Ecto neural progenitor cell (in vitro differentiated cells): ENCODE measurements at regions not wholly inside any gene's neighbourhood (a gene's known extent, or its start where the extent isn't known, plus 50 kb on each side); places are given as distances from the start of the nearest gene placed in this dataset.

Experiments
- DNase-seq: peaks from one replicate; pipeline ENCODE4 v3.0.0-alpha.2; 2018; ENCODE audit warnings: low spot score

DNA sequence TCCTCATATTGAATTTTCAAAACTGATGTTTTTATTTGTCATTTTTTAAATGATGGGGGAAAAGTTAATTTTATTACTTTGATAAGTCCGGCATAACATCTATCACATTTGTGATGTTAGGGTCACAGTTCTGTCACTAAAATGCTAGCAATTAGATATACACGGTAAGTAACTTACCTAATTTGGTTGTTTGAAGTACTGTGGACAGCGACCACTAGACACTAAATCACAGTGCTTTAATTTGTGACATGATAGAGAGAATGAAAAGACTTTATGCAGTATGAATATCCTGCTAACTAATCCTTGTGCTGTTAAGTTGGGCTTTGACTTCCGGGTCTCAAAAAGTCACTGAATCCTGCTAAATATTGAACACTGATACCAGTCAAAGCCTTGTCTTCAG is 857.3 kb upstream of the KCND2 start:
- no peak for DNase-seq

GRCh38 chr7:119421657-119422056 is 851.3 kb upstream of the KCND2 start:
- DNase-seq = no peak

DNA sequence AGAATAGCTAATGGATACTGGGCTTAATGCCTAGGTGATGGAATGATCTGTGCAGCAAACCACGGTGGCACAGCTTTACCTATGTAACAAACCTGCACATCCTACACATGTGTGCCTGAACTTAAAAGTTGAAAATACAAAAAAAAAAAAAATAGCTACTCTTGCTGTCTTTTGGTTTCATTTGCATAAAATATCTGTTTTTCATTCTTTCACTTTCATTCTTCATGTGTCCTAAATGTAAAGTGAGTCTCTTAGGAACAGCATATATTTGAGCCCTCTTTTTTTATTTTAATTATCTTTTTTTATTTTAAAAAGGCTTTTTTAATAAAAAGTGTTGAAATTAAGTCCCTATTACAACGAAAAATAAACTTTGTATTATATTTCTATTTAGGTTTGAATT is 836.1 kb upstream of the KCND2 start:
- no peak for DNase-seq

- no peak for DNase-seq
Observed at GRCh38 chr7:119438315-119438714, 834.7 kb upstream of the KCND2 start.

GRCh38 chr7:119439192-119439591 is 833.8 kb upstream of the KCND2 start:
- DNase-seq = no peak

DNA sequence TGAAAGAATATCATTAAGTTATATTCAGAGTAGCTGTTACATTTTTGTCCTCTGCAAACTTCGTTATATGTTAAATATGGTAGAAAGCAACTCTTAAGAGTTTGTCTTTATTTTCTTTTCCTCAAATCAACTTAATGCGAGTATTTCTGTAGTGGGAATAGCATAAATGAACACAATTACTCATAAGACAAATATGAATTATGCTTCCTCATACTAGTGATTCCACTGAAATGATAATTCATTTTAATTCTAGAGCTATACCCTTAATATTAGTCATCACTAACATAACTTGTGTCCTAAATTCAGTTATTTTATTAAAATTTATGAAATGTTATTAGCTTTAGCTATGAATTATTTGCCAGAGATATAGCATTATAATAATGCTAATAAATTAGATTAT is 820.6 kb upstream of the KCND2 start:
- DNase-seq = no peak

DNA sequence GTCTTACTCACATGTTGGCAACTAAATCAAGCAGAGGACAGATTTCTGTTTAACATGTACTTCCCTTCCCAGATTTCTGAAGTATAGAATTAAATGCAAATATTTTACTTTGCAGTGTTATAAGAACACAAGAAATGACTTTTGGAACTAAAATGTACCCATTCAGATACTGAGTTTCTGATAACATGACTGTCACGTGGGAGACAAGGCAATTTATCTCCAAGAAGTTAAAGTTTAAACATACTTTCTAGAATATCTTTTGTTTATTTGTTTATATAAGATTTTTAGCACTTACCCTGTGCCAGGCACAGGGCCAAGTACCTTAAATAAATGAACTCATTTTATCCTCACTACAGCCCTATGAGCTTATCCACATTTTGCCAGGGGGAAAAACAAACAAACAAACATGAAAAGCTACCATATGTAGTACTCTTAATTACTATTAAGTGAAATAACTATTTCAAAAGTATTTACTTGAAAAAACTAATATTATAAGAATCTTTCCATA is 807.1 kb upstream of the KCND2 start:
- DNase-seq = no peak

DNA sequence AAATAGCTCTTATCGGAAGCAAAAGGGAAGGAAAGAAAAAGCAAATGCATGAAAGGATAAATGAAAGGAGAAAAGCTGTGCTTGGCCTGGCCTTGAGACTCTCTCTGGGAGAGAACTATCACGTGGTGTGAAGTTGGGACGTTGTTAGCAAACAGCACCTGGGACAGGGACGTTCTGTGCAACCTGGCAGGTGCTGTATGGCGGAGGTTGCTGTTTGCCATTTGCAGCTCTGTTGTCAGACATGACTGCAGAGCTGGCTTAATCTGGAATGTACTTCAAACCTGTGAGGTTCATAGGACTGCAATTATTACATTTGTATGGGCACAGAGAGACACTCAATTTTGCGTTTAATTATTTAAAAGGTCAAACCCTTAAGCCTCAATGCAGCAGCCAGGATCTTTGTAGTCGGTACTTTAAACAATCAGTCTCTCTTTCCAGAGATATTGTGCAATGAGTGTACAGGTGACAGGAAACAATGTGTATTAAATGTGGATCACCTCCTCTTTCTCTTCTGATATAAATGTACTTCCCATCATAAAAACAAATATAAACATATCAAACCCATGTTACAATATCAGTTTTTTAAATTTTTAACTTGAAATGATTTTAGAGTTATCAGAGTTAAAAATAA is 800.5 kb upstream of the KCND2 start:
- no peak for DNase-seq

- DNase-seq = no peak
Observed at GRCh38 chr7:119482209-119482608, 790.8 kb upstream of the KCND2 start.

DNA sequence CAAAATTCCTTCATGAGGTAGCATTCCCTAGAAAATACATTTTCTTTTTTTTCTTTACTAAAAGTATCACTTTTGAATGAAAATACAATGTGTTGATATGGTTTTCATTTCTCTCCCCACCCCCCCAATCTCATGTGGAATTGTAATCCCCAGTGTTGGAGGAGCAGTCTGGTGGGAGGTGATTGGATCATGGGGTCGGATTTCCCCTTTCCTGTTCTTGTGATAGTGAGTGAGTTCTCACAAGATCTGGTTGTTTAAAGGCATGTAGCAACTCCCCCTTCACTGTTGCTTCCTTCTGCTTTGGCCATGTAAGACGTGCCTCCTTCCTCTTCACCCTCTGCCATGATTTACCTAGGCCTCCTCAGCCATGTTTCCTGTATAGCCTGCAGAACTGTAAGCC is 790.3 kb upstream of the KCND2 start:
- DNase-seq = no peak

DNA sequence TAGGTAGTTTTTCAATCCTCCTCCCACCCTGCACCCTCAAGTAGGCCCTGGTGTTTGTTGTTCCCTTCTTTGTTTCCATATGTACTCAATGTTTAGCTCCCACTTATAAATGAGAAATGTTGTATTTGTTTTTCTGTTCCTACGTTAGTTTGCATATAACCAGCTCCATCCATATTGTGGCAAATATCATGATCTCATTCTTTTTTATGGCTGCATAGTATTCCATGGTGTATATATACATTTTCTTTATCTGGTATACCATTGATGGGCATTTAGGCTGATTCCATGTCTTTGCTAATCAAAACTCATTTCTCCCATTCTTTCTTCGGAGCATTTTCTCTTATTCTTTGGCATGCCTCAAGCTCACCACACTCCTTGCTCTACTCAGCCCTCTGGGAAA is 789.6 kb upstream of the KCND2 start:
- no peak for DNase-seq

- DNase-seq = no peak
Observed at GRCh38 chr7:119514326-119514725, 758.6 kb upstream of the KCND2 start.

DNA sequence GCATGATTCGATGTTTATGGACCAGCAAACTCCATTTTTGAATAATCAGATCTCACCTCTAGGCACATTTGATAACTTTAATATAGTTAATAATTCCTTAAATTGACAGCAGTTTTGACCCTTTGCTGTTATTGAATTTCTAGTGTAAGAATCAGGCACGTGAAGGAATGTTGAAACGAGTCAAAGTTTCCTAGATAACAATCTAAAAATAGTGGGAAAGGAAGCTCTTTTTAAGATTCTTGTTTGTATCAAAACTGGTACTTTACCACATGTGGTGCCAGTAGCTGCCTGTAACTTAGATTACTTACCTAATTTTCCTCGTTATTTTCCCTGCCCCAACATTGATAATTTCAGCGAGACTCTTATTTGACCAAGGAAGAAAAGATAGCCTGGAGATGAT is 757.8 kb upstream of the KCND2 start:
- no peak for DNase-seq

DNA sequence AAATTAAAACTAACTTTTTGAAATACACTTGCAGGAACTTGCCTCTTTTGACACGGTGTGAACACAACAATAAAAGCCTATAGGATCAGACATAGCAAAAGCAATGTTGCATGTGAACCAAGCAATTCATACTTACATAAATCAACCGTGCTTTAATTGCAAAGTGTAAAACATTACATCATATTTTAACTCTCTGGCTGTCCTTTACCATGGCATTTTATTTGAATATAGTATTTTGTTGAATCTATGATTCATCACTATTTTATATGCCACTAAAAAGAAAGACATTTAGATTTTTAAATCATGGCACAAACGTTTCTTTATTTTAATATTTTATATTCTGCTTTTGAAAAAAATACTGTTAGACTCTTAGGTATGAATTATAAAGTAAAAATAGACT is 757.0 kb upstream of the KCND2 start:
- DNase-seq = no peak

GRCh38 chr7:119522263-119522662 is 750.7 kb upstream of the KCND2 start:
- DNase-seq = no peak

DNA sequence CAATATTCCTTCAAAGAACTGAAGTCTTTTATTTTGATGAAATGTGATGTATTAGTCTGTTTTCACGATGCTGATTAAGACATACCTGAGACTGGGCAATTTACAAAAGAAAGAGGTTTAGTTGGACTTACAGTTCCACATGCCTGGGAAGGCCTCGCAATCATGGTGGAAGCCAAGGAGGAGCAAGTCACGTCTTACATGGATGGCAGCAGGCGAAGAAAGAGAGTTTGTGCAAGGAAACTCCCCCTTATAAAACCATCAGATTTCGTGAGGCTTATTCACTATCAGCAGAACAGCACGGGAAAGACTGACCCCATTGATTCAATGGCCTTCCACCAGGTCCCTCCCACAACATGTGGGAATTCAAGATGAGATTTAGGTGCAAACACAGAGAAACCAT is 750.3 kb upstream of the KCND2 start:
- no peak for DNase-seq

- DNase-seq = no peak
Observed at GRCh38 chr7:119545118-119545517, 727.9 kb upstream of the KCND2 start.

GRCh38 chr7:119555788-119556187 is 717.2 kb upstream of the KCND2 start:
- DNase-seq = no peak

GRCh38 chr7:119556436-119556835 is 716.5 kb upstream of the KCND2 start:
- DNase-seq = no peak

GRCh38 chr7:119561751-119562150 is 711.2 kb upstream of the KCND2 start:
- DNase-seq = no peak

- no peak for DNase-seq
Observed at GRCh38 chr7:119562839-119563238, 710.1 kb upstream of the KCND2 start.

DNA sequence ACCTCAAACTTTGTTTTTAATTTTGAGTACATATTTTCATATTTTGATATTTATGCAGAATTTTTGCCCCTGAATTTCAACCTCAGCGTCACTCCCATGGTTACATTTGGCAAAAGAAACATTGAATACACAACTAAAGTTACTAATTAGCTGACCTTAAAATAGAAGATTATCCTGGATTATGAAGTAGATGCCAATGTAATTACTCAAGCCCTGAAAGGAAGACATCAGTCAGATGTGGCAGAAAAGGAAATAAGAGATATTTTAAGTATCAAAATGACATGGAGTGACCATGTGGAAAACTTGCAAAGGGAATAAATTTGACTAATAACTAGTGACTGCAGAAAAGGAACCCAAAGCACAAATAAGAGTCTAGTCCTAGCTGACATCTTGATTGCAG is 701.3 kb upstream of the KCND2 start:
- DNase-seq = no peak

GRCh38 chr7:119572132-119572531 is 700.8 kb upstream of the KCND2 start:
- DNase-seq = no peak

- no peak for DNase-seq
Observed at GRCh38 chr7:119572541-119572940, 700.4 kb upstream of the KCND2 start.

DNA sequence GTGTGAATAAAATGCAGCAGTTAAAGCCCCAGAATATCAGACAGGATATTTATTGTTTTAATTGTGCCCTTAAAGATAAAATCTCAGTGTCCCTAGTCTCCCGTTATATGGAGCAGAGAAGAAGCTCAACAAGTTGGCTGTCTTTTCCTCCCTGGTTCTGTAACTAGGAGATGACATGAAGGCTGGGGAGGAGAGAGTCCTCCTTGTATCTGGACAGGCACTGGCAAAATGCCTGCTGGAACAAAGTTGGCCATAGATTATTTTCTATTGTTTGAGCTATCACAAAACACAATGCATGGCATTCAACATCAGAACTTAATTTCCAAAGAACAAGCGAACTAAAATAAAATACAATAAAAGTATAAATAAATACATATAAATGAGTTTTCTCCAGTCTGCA is 694.9 kb upstream of the KCND2 start:
- DNase-seq = no peak
